Ascending aorta (tissue), 2 donors: ENCODE measurements at regions not wholly inside any gene's neighbourhood (a gene's known extent, or its start where the extent isn't known, plus 50 kb on each side); places are given as distances from the start of the nearest gene placed in this dataset.
A peak's percentile ranks its signal among the peaks of the same experiment; 100 is the strongest.

ENCODE experiments used
- DNase-seq, 2 donors: peaks; one replicate each; pipeline ENCODE4 v3.0.0-alpha.2; 2019; ENCODE audit warnings: low spot score in 2 of 2
- H3K27ac ChIP-seq, 2 donors: fragments of 200-600 bp; sonication (generic); one replicate each; pipeline ENCODE4 v1.5.1; 2016 to 2017; ENCODE audit warnings: mild to moderate bottlenecking in 1 of 2
- H3K27me3 ChIP-seq: fragments of 200-600 bp; sonication (generic); one replicate; pipeline ENCODE4 v1.5.1; 2017
- H3K36me3 ChIP-seq, 2 donors: fragments of 200-600 bp; sonication (generic); one replicate each; pipeline ENCODE4 v1.5.1; 2016
- H3K4me1 ChIP-seq, 2 donors: fragments of 200-600 bp; sonication (generic); one replicate each; pipeline ENCODE4 v1.5.1; 2016 to 2017; ENCODE audit warnings: mild to moderate bottlenecking in 1 of 2
- H3K4me3 ChIP-seq, 2 donors: fragments of 200-600 bp; sonication (generic); one replicate each; pipeline ENCODE4 v1.5.1; 2016 to 2017; ENCODE audit warnings: mild to moderate bottlenecking in 1 of 2
- H3K9me3 ChIP-seq, 2 donors: fragments of 200-600 bp; sonication (generic); one replicate each; pipeline ENCODE4 v1.5.1; 2016
- CTCF ChIP-seq, 3 experiments: fragments of 200-600 bp in 2 of 3; fragments of 450-650 bp in 1 of 3; sonication (generic) in 2 of 3; IDR thresholded peaks; one replicate each; pipeline ENCODE4 v1.5.1; 2016 to 2019; ENCODE audit warnings: antibody characterized with exemption in 3 of 3, mild to moderate bottlenecking in 1 of 3, moderate library complexity in 1 of 3
- intact Hi-C: fragments of 100-400 bp; cut with DNase I; formaldehyde crosslinking; loops from one replicate; pipeline ENCODE4 v1.15.1; 2023

- DNase-seq, result no peak
- Histone ChIP-seq H3K36me3 (no peaks in the 10 kb centered on the region), H3K27ac (peak overlapping the region in 1 of 2 donors; percentile 62), H3K4me3 (no peak overlapping the region), H3K4me1 (peaks cover 0 to 3% of the 10 kb centered on the region in 2 donors), H3K27me3 (no peaks in the 10 kb centered on the region), H3K9me3 (no peaks in the 10 kb centered on the region)
- no peak for TF ChIP-seq CTCF (IDR thresholded peaks at IDR 0.05)
- intact Hi-C loops, result no loop called here
Observed at GRCh38 chr1:112317140-112317539, 78.9 kb upstream of the CTTNBP2NL start.

GRCh38 chr1:112317611-112318062 is 78.4 kb upstream of the CTTNBP2NL start:
- Histone ChIP-seq H3K4me3 (no peak overlapping the region), H3K36me3 (no peaks in the 10 kb centered on the region), H3K27me3 (no peaks in the 10 kb centered on the region), H3K27ac (peak overlapping the region; percentile 18 to 62), H3K9me3 (no peaks in the 10 kb centered on the region), H3K4me1 (peaks cover 0 to 3% of the 10 kb centered on the region in 2 donors)
- no peak for DNase-seq
- intact Hi-C loops, result no loop called here
- no peak for TF ChIP-seq CTCF (IDR thresholded peaks at IDR 0.05)

- intact Hi-C loops, result no loop called here
- Histone ChIP-seq H3K27ac (peak overlapping the region; percentile 18 to 62), H3K9me3 (no peaks in the 10 kb centered on the region), H3K36me3 (no peaks in the 10 kb centered on the region), H3K4me3 (no peak overlapping the region), H3K4me1 (peaks cover 0 to 3% of the 10 kb centered on the region in 2 donors), H3K27me3 (no peaks in the 10 kb centered on the region)
- no peak for TF ChIP-seq CTCF (IDR thresholded peaks at IDR 0.05)
- no peak for DNase-seq
Observed at GRCh38 chr1:112318263-112318662, 77.8 kb upstream of the CTTNBP2NL start.

GRCh38 chr1:112318698-112319370 is 77.2 kb upstream of the CTTNBP2NL start:
- intact Hi-C loops, result no loop called here
- Histone ChIP-seq H3K27me3 (no peaks in the 10 kb centered on the region), H3K9me3 (no peaks in the 10 kb centered on the region), H3K27ac (no peak overlapping the region), H3K36me3 (no peaks in the 10 kb centered on the region), H3K4me1 (peaks cover 0 to 3% of the 10 kb centered on the region in 2 donors), H3K4me3 (no peak overlapping the region)
- no peak for DNase-seq
- no peak for TF ChIP-seq CTCF (IDR thresholded peaks at IDR 0.05)

- Histone ChIP-seq H3K27me3 (no peaks in the 10 kb centered on the region), H3K4me3 (no peak overlapping the region), H3K27ac (no peak overlapping the region), H3K4me1 (peaks cover 0 to 3% of the 10 kb centered on the region in 2 donors), H3K36me3 (no peaks in the 10 kb centered on the region), H3K9me3 (no peaks in the 10 kb centered on the region)
- no peak for DNase-seq
- intact Hi-C loops, result no loop called here
- no peak for TF ChIP-seq CTCF (IDR thresholded peaks at IDR 0.05)
Observed at GRCh38 chr1:112319371-112320040, 76.5 kb upstream of the CTTNBP2NL start.
